Ovary (tissue), 7 donors: ENCODE measurements at regions not wholly inside any gene's neighbourhood (a gene's known extent, or its start where the extent isn't known, plus 50 kb on each side); places are given as distances from the start of the nearest gene placed in this dataset.
"Not testable (repeated sequence)": the region's sequence is repeated elsewhere in the genome, so short reads cannot be mapped to it uniquely, and the experiment has no call there.

Source experiments
- DNase-seq, 5 donors: peaks; one replicate each; pipeline ENCODE4 v3.0.0-alpha.2; 2019 to 2020
- H3K27ac ChIP-seq, 2 donors: fragments of 200-600 bp; one replicate each; pipeline versions ENCODE4 v1.5.1 to v1.8.0; 2019 to 2022
- H3K27me3 ChIP-seq: fragments of 200-600 bp; one replicate; pipeline ENCODE4 v1.8.0; 2022
- H3K36me3 ChIP-seq: fragments of 200-600 bp; sonication (generic); one replicate; pipeline ENCODE4 v1.5.1; 2019
- H3K4me1 ChIP-seq: one replicate; pipeline ENCODE4 v1.8.1; 2013; ENCODE audit warnings: mild to moderate bottlenecking, moderate library complexity; ENCODE audit not compliant: insufficient read depth
- H3K4me3 ChIP-seq: fragments of 200-600 bp; sonication (generic); one replicate; pipeline ENCODE4 v1.5.1; 2017
- H3K9me3 ChIP-seq, 2 donors: fragments of 200-600 bp in 1 of 2; sonication (generic) in 1 of 2; one replicate each; pipeline versions ENCODE4 v1.5.1 to v1.8.1; 2013 to 2019; ENCODE audit warnings: mild to moderate bottlenecking in 1 of 2, moderate library complexity in 1 of 2
- CTCF ChIP-seq, 3 donors: fragments of 450-650 bp in 2 of 3; fragments of 200-600 bp in 1 of 3; IDR thresholded peaks; one replicate each; pipeline versions ENCODE4 v1.5.1 to v1.8.0; 2016 to 2022; ENCODE audit warnings: antibody characterized with exemption in 3 of 3, mild to moderate bottlenecking in 1 of 3
- EP300 ChIP-seq: sonication (generic); formaldehyde crosslinking; IDR thresholded peaks from one replicate; pipeline ENCODE4 v1.6.1; 2017; ENCODE audit warnings: antibody characterized with exemption
- POLR2A ChIP-seq: fragments of 450-650 bp; IDR thresholded peaks from one replicate; pipeline ENCODE4 v1.6.1; 2017; ENCODE audit warnings: antibody characterized with exemption, mild to moderate bottlenecking, moderate library complexity
- WGBS, 3 donors: extraction: QIAGEN DNeasy Blood & Tissue Kit in 1 of 3; methylation state at CpG; one replicate each; pipeline versions ENCODE4 v1.1.5 to v1.1.7; 2013 to 2017; 5-methylcytosine and 5-hydroxymethylcytosine counted together
- intact Hi-C, 4 donors: fragments of 100-400 bp; cut with DNase I; formaldehyde crosslinking; loops; one replicate each; pipeline versions ENCODE4 v1.11.0 to v1.15.1; 2022 to 2023
- donor health status: DM: no; HTN: no; CAD: no; lungs with moderate emphysema.
- donor health status: DM: no; HTN: no; CAD: no.
- donor health status: Bipolar disorder and iron deficiency.
- donor health status: DM: no; HTN: no; CAD: no.
- donor health status: DM: yes; HTN: yes; CAD: no.

GRCh38 chr14:106179761-106180160, 653.4 kb downstream of the TMEM121 start:
- no peak for TF ChIP-seq EP300
- TF ChIP-seq CTCF (IDR thresholded peaks at IDR 0.05), result no peak
- TF ChIP-seq POLR2A, result no peak
- Histone ChIP-seq H3K27ac (no peak overlapping the region), H3K4me3 (no peak overlapping the region), H3K9me3 (no peaks in the 10 kb centered on the region), H3K27me3 (no peaks in the 10 kb centered on the region), H3K4me1 (no peaks in the 10 kb centered on the region), H3K36me3 (no peaks in the 10 kb centered on the region)
- no peak for DNase-seq
- WGBS, 3 donors, result 39 to 52% (median 41%) methylated on average over 2 of the region's 2 CpGs
- intact Hi-C loops, result no loop called here

DNA sequence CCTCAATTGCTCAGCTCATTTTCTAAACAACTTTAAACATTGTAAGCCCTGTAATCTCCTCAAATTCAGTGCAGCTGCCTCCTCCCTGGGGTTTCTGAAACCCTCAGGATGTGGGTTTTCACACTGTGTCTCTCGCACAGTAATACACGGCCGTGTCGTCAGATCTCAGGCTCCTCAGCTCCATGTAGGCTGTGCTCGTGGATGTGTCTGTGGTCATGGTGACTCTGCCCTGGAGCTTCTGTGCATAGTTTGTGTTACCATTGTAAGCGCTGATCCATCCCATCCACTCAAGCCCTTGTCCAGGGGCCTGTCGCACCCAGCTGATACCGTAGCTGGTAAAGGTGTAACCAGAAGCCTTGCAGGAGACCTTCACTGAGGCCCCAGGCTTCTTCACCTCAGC, 658.4 kb downstream of the TMEM121 start:
- WGBS, 3 donors, result 62 to 69% (median 67%) methylated on average over 8 of the region's 8 CpGs
- DNase-seq, H3K36me3 ChIP-seq, H3K27ac ChIP-seq, intact Hi-C loops, H3K4me3 ChIP-seq, H3K27me3 ChIP-seq, H3K4me1 ChIP-seq, H3K9me3 ChIP-seq: not testable (repeated sequence)

DNA sequence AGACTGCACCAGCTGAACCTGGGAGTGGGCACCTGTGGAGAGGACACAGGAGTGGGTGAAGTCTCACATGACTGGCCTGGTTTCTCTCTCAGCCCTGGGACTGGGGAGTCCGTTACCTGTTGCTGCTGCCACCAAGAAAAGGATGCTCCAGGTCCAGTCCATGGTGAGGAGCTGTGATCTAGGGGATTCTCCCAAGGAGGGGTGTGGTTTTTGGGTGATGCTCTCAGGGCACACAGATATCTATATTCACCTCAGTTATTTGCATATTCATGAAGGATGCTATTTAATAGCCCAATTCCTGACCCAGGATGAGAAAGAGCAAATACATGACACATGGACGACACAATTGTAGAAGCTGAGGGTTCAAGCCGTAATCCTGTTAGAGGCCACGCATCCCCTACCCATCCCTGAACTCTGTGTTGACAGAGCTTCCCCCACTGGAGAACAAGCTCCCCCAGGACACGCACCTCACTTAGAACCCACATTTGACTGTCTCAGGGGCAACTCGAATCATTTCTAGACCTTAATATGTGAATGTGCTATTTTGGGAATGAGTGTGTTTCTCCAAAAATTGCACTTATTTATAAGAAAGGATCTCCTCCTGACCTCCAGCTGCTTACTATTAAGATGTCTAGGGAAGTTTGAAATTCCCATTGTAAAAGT, 658.9 kb downstream of the TMEM121 start:
- H3K9me3 ChIP-seq, H3K36me3 ChIP-seq, H3K27ac ChIP-seq, DNase-seq, H3K27me3 ChIP-seq, H3K4me1 ChIP-seq, intact Hi-C loops, H3K4me3 ChIP-seq: not testable (repeated sequence)
- WGBS, 3 donors, result 65 to 75% (median 70%) methylated on average over 6 of the region's 6 CpGs

- no peaks in the 10 kb centered on the region for H3K4me1 ChIP-seq
- DNase-seq, result no peak
- WGBS, 3 donors, result 37 to 45% (median 44%) methylated on average over 4 of the region's 4 CpGs
These were observed 659.5 kb downstream of the TMEM121 start for GRCh38 chr14:106185837-106186233.

GRCh38 chr14:106187216-106187615, 660.8 kb downstream of the TMEM121 start:
- no peak overlapping the region for H3K4me3 ChIP-seq
- no peaks in the 10 kb centered on the region for H3K4me1 ChIP-seq
- no peak overlapping the region for H3K27ac ChIP-seq
- no peaks in the 10 kb centered on the region for H3K36me3 ChIP-seq
- WGBS, 3 donors, result 35 to 54% (median 35%) methylated on average over 3 of the region's 3 CpGs
- no peaks in the 10 kb centered on the region for H3K9me3 ChIP-seq
- no peak for DNase-seq
- no peaks in the 10 kb centered on the region for H3K27me3 ChIP-seq
- intact Hi-C loops, result no loop called here
- TF ChIP-seq POLR2A, result no peak
- no peak for TF ChIP-seq CTCF (IDR thresholded peaks at IDR 0.05)
- TF ChIP-seq EP300, result no peak

More at GRCh38 chr14:106185837-106186233, 659.5 kb downstream of the TMEM121 start:
- Histone ChIP-seq H3K4me3 (no peak overlapping the region), H3K27ac (no peak overlapping the region), H3K36me3 (no peaks in the 10 kb centered on the region), H3K27me3 (no peaks in the 10 kb centered on the region), H3K9me3 (no peaks in the 10 kb centered on the region)
- intact Hi-C loops, result no loop called here
- TF ChIP-seq POLR2A, result no peak
- no peak for TF ChIP-seq EP300

- DNase-seq, H3K4me3 ChIP-seq, intact Hi-C loops, H3K9me3 ChIP-seq, H3K4me1 ChIP-seq, H3K27me3 ChIP-seq, H3K36me3 ChIP-seq, H3K27ac ChIP-seq: not testable (repeated sequence)
These were observed 666.3 kb downstream of the TMEM121 start for GRCh38 chr14:106192701-106193100.

- H3K27me3 ChIP-seq, intact Hi-C loops: not testable (repeated sequence)
These were observed 670.1 kb downstream of the TMEM121 start for GRCh38 chr14:106196459-106196858.

DNA sequence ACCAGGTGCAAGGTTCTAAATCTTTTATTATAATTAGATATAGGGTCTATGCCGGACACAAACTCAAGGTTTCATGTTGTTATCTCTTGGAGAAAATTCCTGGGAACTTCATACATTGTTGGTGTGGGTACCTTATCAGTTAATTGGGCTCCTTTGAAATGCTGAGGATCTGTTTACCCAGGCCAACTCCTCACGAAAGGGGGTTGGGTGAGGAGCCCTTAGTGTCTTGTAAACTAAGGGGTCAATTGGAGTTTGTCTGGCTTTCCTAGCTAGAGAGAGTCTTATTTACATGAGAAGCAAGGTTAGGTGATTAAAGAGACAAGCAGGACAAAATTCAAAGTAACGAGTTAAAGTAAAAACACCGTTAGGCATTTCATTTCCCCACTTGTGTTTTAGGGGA, 670.9 kb downstream of the TMEM121 start:
- H3K36me3 ChIP-seq, result not testable (repeated sequence)

More at GRCh38 chr14:106196459-106196858, 670.1 kb downstream of the TMEM121 start:
- H3K9me3 ChIP-seq, H3K36me3 ChIP-seq, H3K4me1 ChIP-seq, H3K4me3 ChIP-seq, H3K27ac ChIP-seq, DNase-seq: not testable (repeated sequence)
- WGBS, 3 donors, result 51 to 59% (median 55%) methylated on average over 7 of the region's 7 CpGs

More for the DNA sequence above, 670.9 kb downstream of the TMEM121 start:
- intact Hi-C loops, H3K27ac ChIP-seq, H3K9me3 ChIP-seq, H3K4me3 ChIP-seq, DNase-seq, H3K27me3 ChIP-seq, H3K4me1 ChIP-seq: not testable (repeated sequence)
- 41 to 56% (median 50%) methylated on average over 4 of the region's 4 CpGs for WGBS, 3 donors
